ENCODE measurements at regions not wholly inside any gene's neighbourhood (a gene's known extent, or its start where the extent isn't known, plus 50 kb on each side); places are given as distances from the start of the nearest gene placed in this dataset.

DNA sequence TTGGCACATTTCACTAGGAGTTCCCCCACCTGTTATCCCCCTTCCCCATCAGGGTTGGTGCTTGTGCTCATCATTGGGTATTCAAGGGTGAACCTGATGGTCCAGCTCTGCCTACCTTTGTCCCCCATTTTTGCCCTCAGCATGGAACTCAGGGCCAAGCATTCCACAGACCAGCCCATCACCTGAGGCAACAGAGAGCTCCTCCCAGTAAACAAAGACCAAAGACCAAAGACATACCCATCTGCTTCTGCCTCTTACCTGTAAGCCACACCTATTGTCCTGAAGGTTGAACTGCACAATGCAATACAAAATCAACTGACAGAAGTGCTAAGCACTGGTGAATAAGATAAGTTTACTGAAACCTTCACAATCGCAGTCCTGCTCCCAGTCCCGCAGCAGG lies 237.5 kb downstream of the PAPSS1 start:
- Histone ChIP-seq H3K36me3 (ENCODE audit: control insufficient read depth, insufficient read depth, low read length) (no peaks in the 10 kb centered on the region), H3K27me3 (ENCODE audit: control insufficient read depth, insufficient read depth, low read length) (no peaks in the 10 kb centered on the region), H3K4me3 (ENCODE audit: low read depth, low read length) (no peak overlapping the region)
- TF ChIP-seq, protein P1, sequence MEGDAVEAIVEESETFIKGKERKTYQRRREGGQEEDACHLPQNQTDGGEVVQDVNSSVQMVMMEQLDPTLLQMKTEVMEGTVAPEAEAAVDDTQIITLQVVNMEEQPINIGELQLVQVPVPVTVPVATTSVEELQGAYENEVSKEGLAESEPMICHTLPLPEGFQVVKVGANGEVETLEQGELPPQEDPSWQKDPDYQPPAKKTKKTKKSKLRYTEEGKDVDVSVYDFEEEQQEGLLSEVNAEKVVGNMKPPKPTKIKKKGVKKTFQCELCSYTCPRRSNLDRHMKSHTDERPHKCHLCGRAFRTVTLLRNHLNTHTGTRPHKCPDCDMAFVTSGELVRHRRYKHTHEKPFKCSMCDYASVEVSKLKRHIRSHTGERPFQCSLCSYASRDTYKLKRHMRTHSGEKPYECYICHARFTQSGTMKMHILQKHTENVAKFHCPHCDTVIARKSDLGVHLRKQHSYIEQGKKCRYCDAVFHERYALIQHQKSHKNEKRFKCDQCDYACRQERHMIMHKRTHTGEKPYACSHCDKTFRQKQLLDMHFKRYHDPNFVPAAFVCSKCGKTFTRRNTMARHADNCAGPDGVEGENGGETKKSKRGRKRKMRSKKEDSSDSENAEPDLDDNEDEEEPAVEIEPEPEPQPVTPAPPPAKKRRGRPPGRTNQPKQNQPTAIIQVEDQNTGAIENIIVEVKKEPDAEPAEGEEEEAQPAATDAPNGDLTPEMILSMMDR (IDR thresholded peaks at IDR 0.05; ENCODE audit: insufficient read depth, low read length, severe bottlenecking): no peak
- FAIRE-seq (no peak), DNase-seq (ENCODE audit: low read depth) (no peak)

- TF ChIP-seq, protein P1 (IDR thresholded peaks at IDR 0.05; ENCODE audit: insufficient read depth, low read length, severe bottlenecking): no peak
- H3K4me3 ChIP-seq (ENCODE audit: low read depth, low read length): no peak overlapping the region
- H3K36me3 ChIP-seq (ENCODE audit: control insufficient read depth, insufficient read depth, low read length): no peaks in the 10 kb centered on the region
- H3K27me3 ChIP-seq (ENCODE audit: control insufficient read depth, insufficient read depth, low read length): no peaks in the 10 kb centered on the region
- FAIRE-seq (no peak), DNase-seq (ENCODE audit: low read depth) (no peak)
These were observed 241.6 kb downstream of the PAPSS1 start for GRCh38 chr4:107478327-107478980.

DNA sequence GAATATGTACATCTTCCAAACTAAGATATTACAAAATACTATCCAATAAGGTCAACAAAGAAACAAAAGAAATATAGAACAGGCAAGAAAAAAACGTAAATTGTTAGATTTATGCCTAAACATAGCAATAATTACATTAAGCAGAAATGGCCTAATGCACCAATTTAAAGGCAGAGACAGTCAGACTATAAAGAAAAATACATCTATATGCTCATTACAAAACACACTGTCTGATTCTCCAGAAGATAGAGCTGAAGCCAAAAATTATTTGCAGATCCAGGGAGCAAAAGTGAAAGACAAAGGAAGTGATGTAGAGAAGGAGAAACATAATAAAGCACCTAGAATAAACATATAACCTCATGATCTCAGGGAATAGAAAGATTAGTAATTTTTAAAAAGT lies 246.9 kb downstream of the PAPSS1 start:
- DNase-seq (ENCODE audit: low read depth) (no peak), FAIRE-seq (no peak)
- TF ChIP-seq, protein P1 (IDR thresholded peaks at IDR 0.05; ENCODE audit: insufficient read depth, low read length, severe bottlenecking): no peak
- Histone ChIP-seq H3K4me3 (ENCODE audit: low read depth, low read length) (no peak overlapping the region), H3K27me3 (ENCODE audit: control insufficient read depth, insufficient read depth, low read length) (no peaks in the 10 kb centered on the region), H3K36me3 (ENCODE audit: control insufficient read depth, insufficient read depth, low read length) (no peaks in the 10 kb centered on the region)

DNA sequence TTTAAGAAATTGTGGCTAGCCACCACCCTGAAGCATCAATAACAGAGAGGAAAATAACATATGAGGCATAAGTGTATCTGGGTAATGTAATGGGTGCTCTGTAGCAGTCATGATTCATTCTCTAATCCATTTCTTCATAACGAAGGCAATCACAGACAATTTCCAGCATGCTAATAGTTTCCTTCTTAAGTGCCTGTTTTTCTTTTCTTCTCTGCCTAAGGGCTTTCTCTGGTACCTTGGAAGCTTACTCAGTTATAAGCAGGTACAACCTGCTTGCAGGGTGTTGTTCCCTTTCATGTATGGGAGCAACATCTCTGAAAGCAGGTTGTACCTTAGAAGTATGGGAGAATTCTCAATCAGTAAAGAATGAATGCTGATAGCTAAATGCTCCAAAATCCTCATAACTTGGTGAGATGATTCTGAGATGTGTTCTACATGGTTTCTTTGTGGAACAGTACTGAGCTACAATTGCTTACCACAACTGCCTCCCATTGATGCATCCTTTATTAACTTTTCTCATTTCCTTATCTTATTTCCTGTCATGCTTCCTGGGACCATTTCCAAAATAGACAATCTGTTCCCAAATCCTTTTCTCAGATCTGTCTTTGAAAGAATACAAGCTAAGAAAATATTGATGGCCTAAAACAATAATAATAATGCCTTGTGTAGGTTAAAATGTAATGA lies 247.6 kb downstream of the PAPSS1 start:
- DNase-seq (ENCODE audit: low read depth): peak; percentile 65
- no peak for FAIRE-seq

DNA sequence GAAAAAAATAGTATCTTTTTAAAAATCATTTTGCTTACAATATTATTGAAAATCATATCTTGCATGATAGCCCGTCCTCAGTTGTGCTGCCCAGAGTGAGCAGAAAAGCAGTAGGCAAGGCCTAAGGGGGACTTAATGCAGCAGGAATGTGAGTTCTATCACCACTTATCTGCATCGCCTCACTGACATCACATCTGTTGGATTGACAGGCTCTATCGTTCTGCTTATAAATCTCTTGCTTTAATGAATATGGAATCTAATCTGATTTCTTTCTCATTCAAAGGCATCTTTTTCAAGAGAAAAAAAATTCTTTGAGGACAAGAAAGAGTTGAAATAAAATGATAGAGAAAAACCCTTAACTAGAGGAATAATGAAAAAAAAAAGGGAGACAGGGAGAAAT lies 249.9 kb downstream of the PAPSS1 start:
- DNase-seq (ENCODE audit: low read depth) (no peak), FAIRE-seq (no peak)
- no peak overlapping the region for H3K4me3 ChIP-seq (ENCODE audit: low read depth, low read length)

More for the DNA sequence above, 247.6 kb downstream of the PAPSS1 start:
- no peak overlapping the region for H3K4me3 ChIP-seq (ENCODE audit: low read depth, low read length)
- H3K36me3 ChIP-seq (ENCODE audit: control insufficient read depth, insufficient read depth, low read length): no peaks in the 10 kb centered on the region
- TF ChIP-seq, protein P1 (IDR thresholded peaks at IDR 0.05; ENCODE audit: insufficient read depth, low read length, severe bottlenecking): no peak
- no peaks in the 10 kb centered on the region for H3K27me3 ChIP-seq (ENCODE audit: control insufficient read depth, insufficient read depth, low read length)

More for the DNA sequence above, 249.9 kb downstream of the PAPSS1 start:
- Histone ChIP-seq H3K36me3 (ENCODE audit: control insufficient read depth, insufficient read depth, low read length) (no peaks in the 10 kb centered on the region), H3K27me3 (ENCODE audit: control insufficient read depth, insufficient read depth, low read length) (no peaks in the 10 kb centered on the region)
- TF ChIP-seq, protein P1 (IDR thresholded peaks at IDR 0.05; ENCODE audit: insufficient read depth, low read length, severe bottlenecking): no peak
